ENCODE measurements at regions not wholly inside any gene's neighbourhood (a gene's known extent, or its start where the extent isn't known, plus 50 kb on each side); places are given as distances from the start of the nearest gene placed in this dataset.
A peak's percentile ranks its signal among the peaks of the same experiment; 100 is the strongest.

DNA sequence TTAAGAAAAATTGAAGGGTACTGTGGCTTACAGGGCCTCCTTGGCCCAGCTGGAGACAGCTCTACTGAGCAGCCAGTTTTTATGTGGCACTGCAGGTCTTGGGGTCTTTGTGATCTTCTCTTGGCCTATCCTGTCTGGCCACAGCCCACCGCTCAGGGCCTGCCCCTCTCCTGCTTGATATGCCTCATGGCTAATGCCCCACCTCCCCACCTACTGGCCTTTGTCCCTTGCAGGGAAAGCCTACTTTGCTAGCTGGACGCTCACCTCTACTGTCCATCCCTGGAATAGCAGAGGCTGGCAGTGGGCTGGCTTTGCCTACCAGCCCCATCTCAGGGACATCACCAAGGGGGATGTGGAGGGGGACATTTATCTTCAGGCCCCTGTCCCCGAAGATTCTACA is 134.1 kb downstream of the PJA1 start:
- no peak for DNase-seq
- H3K27ac ChIP-seq = no peak overlapping the region
- H3K4me1 ChIP-seq = peaks cover 0 to 23% (median 4%) of the 10 kb centered on the region in 9 donors
- 76 to 92% methylated on average over 2 to 3 of the region's 3 CpGs for WGBS, 2 donors
- intact Hi-C loops (cut with DNase I) = loop anchor here in 1 of 10 donors (10.0 kb wide), 1 partner anchor 64 kb away; no protein-coding TSS in a partner anchor
- TF ChIP-seq, protein P1, sequence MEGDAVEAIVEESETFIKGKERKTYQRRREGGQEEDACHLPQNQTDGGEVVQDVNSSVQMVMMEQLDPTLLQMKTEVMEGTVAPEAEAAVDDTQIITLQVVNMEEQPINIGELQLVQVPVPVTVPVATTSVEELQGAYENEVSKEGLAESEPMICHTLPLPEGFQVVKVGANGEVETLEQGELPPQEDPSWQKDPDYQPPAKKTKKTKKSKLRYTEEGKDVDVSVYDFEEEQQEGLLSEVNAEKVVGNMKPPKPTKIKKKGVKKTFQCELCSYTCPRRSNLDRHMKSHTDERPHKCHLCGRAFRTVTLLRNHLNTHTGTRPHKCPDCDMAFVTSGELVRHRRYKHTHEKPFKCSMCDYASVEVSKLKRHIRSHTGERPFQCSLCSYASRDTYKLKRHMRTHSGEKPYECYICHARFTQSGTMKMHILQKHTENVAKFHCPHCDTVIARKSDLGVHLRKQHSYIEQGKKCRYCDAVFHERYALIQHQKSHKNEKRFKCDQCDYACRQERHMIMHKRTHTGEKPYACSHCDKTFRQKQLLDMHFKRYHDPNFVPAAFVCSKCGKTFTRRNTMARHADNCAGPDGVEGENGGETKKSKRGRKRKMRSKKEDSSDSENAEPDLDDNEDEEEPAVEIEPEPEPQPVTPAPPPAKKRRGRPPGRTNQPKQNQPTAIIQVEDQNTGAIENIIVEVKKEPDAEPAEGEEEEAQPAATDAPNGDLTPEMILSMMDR (IDR thresholded peaks at IDR 0.05) = peak in 4 of 9 donors; percentile 18 to 32 (median 30)
- peak in 2 of 8 donors; percentile 31 to 58 for ATAC-seq
- peaks cover 0 to 14% (median 0%) of the 10 kb centered on the region in 7 donors for H3K27me3 ChIP-seq
- H3K4me3 ChIP-seq = no peak overlapping the region
- no peaks in the 10 kb centered on the region for H3K9me3 ChIP-seq
- no peaks in the 10 kb centered on the region for H3K36me3 ChIP-seq

DNA sequence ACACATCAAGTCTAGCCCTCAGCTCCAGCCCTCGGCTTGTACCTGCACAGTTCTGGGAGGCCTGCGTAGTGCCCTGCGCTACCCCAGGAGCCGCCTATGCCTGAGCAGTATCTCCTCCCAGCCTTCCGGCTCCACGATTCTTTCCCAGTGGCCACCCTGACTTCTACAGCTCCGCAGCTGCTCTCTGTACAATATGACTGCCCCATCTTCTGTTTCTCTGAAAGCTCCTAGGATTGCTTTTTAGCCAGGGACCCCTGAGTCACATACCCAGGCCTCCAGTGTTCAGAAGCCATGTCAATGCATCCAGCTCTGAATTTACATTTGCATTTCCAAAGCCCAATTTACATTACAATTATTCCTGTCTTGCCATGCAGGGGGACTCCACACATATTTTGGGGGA is 135.5 kb downstream of the PJA1 start:
- intact Hi-C loops (cut with DNase I) = loop anchor here in 2 of 10 donors (10.0 kb wide), 2 partner anchors 65 to 205 kb away; partner anchors contain the start of gene EFNB1 (in 1 of the 2)
- no peak for DNase-seq

DNA sequence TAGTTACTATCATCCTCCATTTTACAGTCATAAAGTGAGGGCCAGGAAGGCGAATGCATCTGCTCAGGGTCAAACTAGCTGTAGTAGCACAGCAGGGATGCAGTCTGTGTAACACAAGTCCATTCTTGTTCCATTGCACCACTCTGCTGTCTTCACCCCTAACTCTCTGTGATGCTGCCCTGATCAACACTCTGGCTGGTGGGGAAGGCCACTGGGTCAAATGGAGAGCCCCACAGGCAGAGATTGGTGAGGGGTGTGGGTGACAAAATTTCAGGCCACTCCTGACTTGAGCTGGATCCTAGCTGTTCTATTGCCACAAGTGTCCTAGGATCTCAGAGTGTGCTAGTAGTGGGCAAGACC is 136.5 kb downstream of the PJA1 start:
- Histone ChIP-seq H3K27ac (no peak overlapping the region), H3K36me3 (no peaks in the 10 kb centered on the region), H3K4me1 (peaks cover 0 to 41% (median 19%) of the 10 kb centered on the region in 9 donors), H3K4me3 (no peak overlapping the region), H3K9me3 (no peaks in the 10 kb centered on the region), H3K27me3 (peaks cover 0 to 20% (median 0%) of the 10 kb centered on the region in 7 donors)
- TF ChIP-seq, protein P1 (IDR thresholded peaks at IDR 0.05) = no peak
- intact Hi-C loops (cut with DNase I) = loop anchor here in 1 of 10 donors (10.0 kb wide), 1 partner anchor 204 kb away; the partner anchor contains the start of gene EFNB1
- no peak for DNase-seq
- no peak for ATAC-seq
- WGBS, 2 donors = 91 to 100% methylated on average over 1 of the region's 1 CpG

More for the DNA sequence above, 135.5 kb downstream of the PJA1 start:
- no peaks in the 10 kb centered on the region for H3K36me3 ChIP-seq
- TF ChIP-seq, protein P1 (IDR thresholded peaks at IDR 0.05) = no peak
- no peak overlapping the region for H3K4me3 ChIP-seq
- H3K27ac ChIP-seq = no peak overlapping the region
- WGBS, 2 donors = 97 to 99% methylated on average over 7 of the region's 7 CpGs
- no peaks in the 10 kb centered on the region for H3K9me3 ChIP-seq
- ATAC-seq = no peak
- peaks cover 0 to 14% (median 0%) of the 10 kb centered on the region in 7 donors for H3K27me3 ChIP-seq
- peaks cover 0 to 30% (median 10%) of the 10 kb centered on the region in 9 donors for H3K4me1 ChIP-seq

DNA sequence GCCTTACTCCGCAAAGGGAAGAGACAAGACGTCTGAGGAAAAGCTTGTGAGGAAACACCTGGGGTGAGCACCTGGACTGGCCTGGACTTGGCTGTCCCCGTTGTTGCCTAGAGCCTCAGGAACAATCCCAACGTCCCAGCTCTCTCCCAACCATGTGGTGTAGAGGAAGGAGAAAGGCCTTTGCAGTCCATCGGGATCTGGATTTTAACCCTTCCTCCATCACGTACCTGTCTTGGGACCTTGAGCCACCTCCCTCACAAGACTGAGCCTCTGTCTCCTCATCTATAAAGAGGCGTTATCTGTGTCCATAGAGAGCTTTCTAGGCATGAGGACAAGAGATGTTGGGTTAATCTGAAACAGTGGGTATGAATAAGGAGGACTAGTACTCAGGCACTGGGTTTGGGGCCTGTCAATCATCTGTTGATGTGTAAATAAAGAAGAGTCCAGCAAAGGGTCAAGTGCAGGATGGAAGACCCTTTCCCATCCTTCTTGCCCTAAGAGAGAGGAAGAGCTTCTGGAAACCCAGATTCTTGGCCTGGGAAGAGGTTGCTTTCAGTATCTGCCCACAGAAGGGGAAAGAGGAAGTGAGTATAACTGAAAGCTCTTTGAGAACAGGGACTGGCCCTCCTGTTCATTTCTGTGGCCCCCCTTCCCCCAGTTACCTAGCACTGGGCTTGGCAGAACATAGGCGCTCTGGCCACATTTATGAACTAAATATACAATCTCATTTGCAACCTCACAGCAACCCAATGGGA is 137.1 kb downstream of the PJA1 start:
- TF ChIP-seq, protein P1 (IDR thresholded peaks at IDR 0.05) = no peak
- peaks cover 0 to 20% (median 0%) of the 10 kb centered on the region in 7 donors for H3K27me3 ChIP-seq
- H3K36me3 ChIP-seq = no peaks in the 10 kb centered on the region
- no peak for DNase-seq
- ATAC-seq = peak in 2 of 8 donors; percentile 43 to 50
- H3K9me3 ChIP-seq = no peaks in the 10 kb centered on the region
- intact Hi-C loops (cut with DNase I) = loop anchor here in 1 of 10 donors (10.0 kb wide), 1 partner anchor 203 kb away; the partner anchor contains the start of gene EFNB1
- WGBS, 2 donors = 67 to 74% methylated on average over 8 of the region's 8 CpGs
- peaks cover 0 to 42% (median 19%) of the 10 kb centered on the region in 9 donors for H3K4me1 ChIP-seq
- no peak overlapping the region for H3K4me3 ChIP-seq
- peak overlapping the region in 1 of 10 donors; percentile 29 for H3K27ac ChIP-seq

Measured in heart right ventricle (tissue), 16 donors.